Suppressor macrophage (primary cell): ENCODE measurements at regions not wholly inside any gene's neighbourhood (a gene's known extent, or its start where the extent isn't known, plus 50 kb on each side); places are given as distances from the start of the nearest gene placed in this dataset.
"Not testable (repeated sequence)": the region's sequence is repeated elsewhere in the genome, so short reads cannot be mapped to it uniquely, and the experiment has no call there.

Source experiments
- DNase-seq, 4 experiments: peaks; one replicate each; pipeline ENCODE4 v3.0.0-alpha.2; 2020 to 2022

- no peak for DNase-seq
Observed at GRCh38 chr12:112711507-112711906, 80.0 kb upstream of the RPH3A start.

GRCh38 chr12:112712751-112713150 is 78.8 kb upstream of the RPH3A start:
- not testable (repeated sequence) for DNase-seq

- no peak for DNase-seq
Observed at GRCh38 chr12:112713471-112713870, 78.1 kb upstream of the RPH3A start.

GRCh38 chr12:112714166-112714710 is 77.3 kb upstream of the RPH3A start:
- DNase-seq, result no peak

- peak in 2 of 4 experiments; percentile 5 to 23 for DNase-seq
Observed at GRCh38 chr12:112716099-112717093, 75.2 kb upstream of the RPH3A start.

- DNase-seq, result no peak
Observed at GRCh38 chr12:112728864-112729263, 62.7 kb upstream of the RPH3A start.

GRCh38 chr12:112734859-112735695 is 56.5 kb upstream of the RPH3A start:
- no peak for DNase-seq

GRCh38 chr12:112738531-112738930 is 53.0 kb upstream of the RPH3A start:
- no peak for DNase-seq

GRCh38 chr12:112740387-112740934 is 51.1 kb upstream of the RPH3A start:
- no peak for DNase-seq

GRCh38 chr12:112741106-112741505 is 50.4 kb upstream of the RPH3A start:
- DNase-seq, result no peak
